Trophoblast cell (in vitro differentiated cells and primary cell): ENCODE measurements at regions not wholly inside any gene's neighbourhood (a gene's known extent, or its start where the extent isn't known, plus 50 kb on each side); places are given as distances from the start of the nearest gene placed in this dataset.

Experiments
- DNase-seq, 2 donors: peaks; one replicate each; pipeline ENCODE4 v3.0.0-alpha.2; 2016
- H2AFZ ChIP-seq: 2 replicates; pipeline ENCODE4 v1.6.1; 2013; ENCODE audit warnings: low read length, moderate library complexity, mild to moderate bottlenecking; ENCODE audit not compliant: insufficient read depth, poor library complexity
- H2AK5ac ChIP-seq: 2 replicates; pipeline ENCODE4 v1.6.1; 2013; ENCODE audit warnings: mild to moderate bottlenecking, low read length
- H2BK120ac ChIP-seq: 2 replicates; pipeline ENCODE4 v1.6.1; 2013; ENCODE audit warnings: low read length, mild to moderate bottlenecking, moderate library complexity; ENCODE audit not compliant: insufficient read depth, poor library complexity
- H2BK12ac ChIP-seq: 2 replicates; pipeline ENCODE4 v1.6.1; 2013; ENCODE audit warnings: mild to moderate bottlenecking, low read length, moderate library complexity
- H2BK5ac ChIP-seq: 2 replicates; pipeline ENCODE4 v1.6.1; 2013; ENCODE audit warnings: low read length, low read depth, moderate library complexity, mild to moderate bottlenecking; ENCODE audit not compliant: poor library complexity
- H3K14ac ChIP-seq: 2 replicates; pipeline ENCODE4 v1.6.1; 2013; ENCODE audit warnings: mild to moderate bottlenecking, low read length
- H3K18ac ChIP-seq: 2 replicates; pipeline ENCODE4 v1.6.1; 2013; ENCODE audit warnings: mild to moderate bottlenecking, low read length
- H3K23ac ChIP-seq: 2 replicates; pipeline ENCODE4 v1.6.1; 2013; ENCODE audit warnings: low read length
- H3K27ac ChIP-seq: 2 replicates; pipeline ENCODE4 v1.5.1; 2013; ENCODE audit warnings: low read depth, mild to moderate bottlenecking, inconsistent platforms, low read length, moderate library complexity
- H3K27me3 ChIP-seq: 2 replicates; pipeline ENCODE4 v1.6.1; 2013; ENCODE audit warnings: inconsistent platforms, mild to moderate bottlenecking, low read length, moderate library complexity; ENCODE audit not compliant: insufficient read depth
- H3K36me3 ChIP-seq, 2 experiments: 1 replicate in 1 of 2; 2 replicates in 1 of 2; pipeline ENCODE4 v1.6.1; 2013; ENCODE audit warnings: low read length in 2 of 2, mild to moderate bottlenecking in 2 of 2, moderate library complexity in 1 of 2; ENCODE audit not compliant: insufficient read depth in 2 of 2, control insufficient read depth in 1 of 2
- H3K4ac ChIP-seq: 2 replicates; pipeline ENCODE4 v1.6.1; 2013; ENCODE audit warnings: low read depth, mild to moderate bottlenecking, low read length, moderate library complexity
- H3K4me1 ChIP-seq, 2 experiments: 1 replicate in 1 of 2; 2 replicates in 1 of 2; pipeline ENCODE4 v1.6.1; 2013; ENCODE audit warnings: low read length in 2 of 2, mild to moderate bottlenecking in 2 of 2, moderate library complexity in 1 of 2; ENCODE audit not compliant: insufficient read depth in 2 of 2, control insufficient read depth in 1 of 2
- H3K4me2 ChIP-seq: 2 replicates; pipeline ENCODE4 v1.6.1; 2013; ENCODE audit warnings: inconsistent platforms, mild to moderate bottlenecking, low read length, moderate library complexity
- H3K4me3 ChIP-seq: 2 replicates; pipeline ENCODE4 v1.5.1; 2013; ENCODE audit warnings: mild to moderate bottlenecking, low read depth, low read length, inconsistent platforms
- H3K79me1 ChIP-seq: one replicate; pipeline ENCODE4 v1.6.1; 2013; ENCODE audit warnings: low read length
- H3K79me2 ChIP-seq: 2 replicates; pipeline ENCODE4 v1.6.1; 2013; ENCODE audit warnings: low read length, mild to moderate bottlenecking; ENCODE audit not compliant: control insufficient read depth, insufficient read depth, poor library complexity
- H3K9ac ChIP-seq: 2 replicates; pipeline ENCODE4 v1.6.1; 2013; ENCODE audit warnings: mild to moderate bottlenecking, low read length
- H3K9me3 ChIP-seq: 2 replicates; pipeline ENCODE4 v1.6.1; 2013; ENCODE audit warnings: low read depth, mild to moderate bottlenecking, control low read depth, inconsistent platforms, low read length; ENCODE audit not compliant: insufficient read depth
- H4K12ac ChIP-seq: 2 replicates; pipeline ENCODE4 v1.6.1; 2013; ENCODE audit warnings: low read depth, mild to moderate bottlenecking, low read length, moderate library complexity
- H4K8ac ChIP-seq: 2 replicates; pipeline ENCODE4 v1.6.1; 2013; ENCODE audit warnings: low read depth, mild to moderate bottlenecking, low read length, moderate library complexity
- H4K91ac ChIP-seq: one replicate; pipeline ENCODE4 v1.6.1; 2013; ENCODE audit warnings: low read depth, mild to moderate bottlenecking, low read length, moderate library complexity
- WGBS: extraction: QIAGEN DNeasy Blood & Tissue Kit; methylation state at CpG from one replicate; pipeline ENCODE4 v1.1.7; 2013; ENCODE audit warnings: missing lambda C conversion rate; ENCODE audit not compliant: insufficient read length, insufficient coverage; ENCODE audit errors: extremely low coverage; 5-methylcytosine and 5-hydroxymethylcytosine counted together

GRCh38 chr5:103409013-103409670 is 150.6 kb downstream of the MACIR start:
- Histone ChIP-seq H2BK12ac (no peak overlapping the region), H2AFZ (no peak overlapping the region), H3K36me3 (no peaks in the 10 kb centered on the region), H3K27ac (peak overlapping the region; percentile 96), H3K14ac (no peak overlapping the region), H2AK5ac (no peak overlapping the region), H3K4me2 (no peak overlapping the region), H3K9ac (no peak overlapping the region), H3K9me3 (no peaks in the 10 kb centered on the region), H3K18ac (no peak overlapping the region), H2BK5ac (no peak overlapping the region), H3K79me2 (peaks cover 10% of the 10 kb centered on the region), H3K4me3 (no peak overlapping the region), H3K27me3 (no peaks in the 10 kb centered on the region), H4K91ac (no peak overlapping the region), H4K12ac (no peak overlapping the region), H2BK120ac (no peak overlapping the region), H3K4me1 (peaks cover 11 to 25% of the 10 kb centered on the region in 2 experiments), H3K4ac (no peak overlapping the region), H3K79me1 (peaks cover 33% of the 10 kb centered on the region), H4K8ac (no peak overlapping the region), H3K23ac (no peak overlapping the region)
- peak; percentile 20 to 76 for DNase-seq

GRCh38 chr5:103408408-103408807 is 149.8 kb downstream of the MACIR start:
- Histone ChIP-seq H3K23ac (no peak overlapping the region), H3K4ac (peak overlapping the region; percentile 47), H3K4me1 (peaks cover 10 to 22% of the 10 kb centered on the region in 2 experiments), H3K4me3 (no peak overlapping the region), H2AFZ (no peak overlapping the region), H3K4me2 (no peak overlapping the region), H3K79me2 (peaks cover 7% of the 10 kb centered on the region), H2BK5ac (peak overlapping the region; percentile 88), H4K8ac (peak overlapping the region; percentile 54), H4K91ac (peak overlapping the region; percentile 99), H2AK5ac (peak overlapping the region; percentile 60), H3K36me3 (no peaks in the 10 kb centered on the region), H3K9me3 (no peaks in the 10 kb centered on the region), H3K18ac (no peak overlapping the region), H3K79me1 (peaks cover 30% of the 10 kb centered on the region), H3K27ac (peak overlapping the region; percentile 77), H4K12ac (no peak overlapping the region), H2BK120ac (peak overlapping the region; percentile 99), H2BK12ac (peak overlapping the region; percentile 88), H3K14ac (peak overlapping the region; percentile 86), H3K27me3 (no peaks in the 10 kb centered on the region), H3K9ac (no peak overlapping the region)
- WGBS = no CpG with 5 or more reads among the region's 2 CpGs
- DNase-seq = no peak

GRCh38 chr5:103407402-103407801 is 148.8 kb downstream of the MACIR start:
- Histone ChIP-seq H4K8ac (peak overlapping the region; percentile 90), H3K4me2 (no peak overlapping the region), H2BK120ac (peak overlapping the region; percentile 88), H3K14ac (peak overlapping the region; percentile 90), H3K27me3 (no peaks in the 10 kb centered on the region), H3K79me2 (peaks cover 6% of the 10 kb centered on the region), H4K12ac (no peak overlapping the region), H3K36me3 (no peaks in the 10 kb centered on the region), H2BK5ac (peak overlapping the region; percentile 98), H3K4me3 (no peak overlapping the region), H2AK5ac (peak overlapping the region; percentile 90), H3K27ac (peak overlapping the region; percentile 86), H3K9ac (no peak overlapping the region), H3K9me3 (no peaks in the 10 kb centered on the region), H3K4ac (peak overlapping the region; percentile 83), H3K18ac (peak overlapping the region; percentile 86), H2BK12ac (peak overlapping the region; percentile 28), H3K23ac (no peak overlapping the region), H4K91ac (peak overlapping the region; percentile 95), H3K4me1 (peaks cover 8 to 23% of the 10 kb centered on the region in 2 experiments), H3K79me1 (peaks cover 27% of the 10 kb centered on the region), H2AFZ (peak overlapping the region; percentile 61)
- DNase-seq = peak; percentile 13 to 64
- no CpG with 5 or more reads among the region's 2 CpGs for WGBS

- Histone ChIP-seq H2BK5ac (no peak overlapping the region), H4K12ac (no peak overlapping the region), H3K4me2 (no peak overlapping the region), H3K14ac (no peak overlapping the region), H2BK120ac (no peak overlapping the region), H3K4me1 (peaks cover 8 to 17% of the 10 kb centered on the region in 2 experiments), H3K18ac (no peak overlapping the region), H3K79me1 (peaks cover 16% of the 10 kb centered on the region), H3K23ac (no peak overlapping the region), H2AFZ (no peak overlapping the region), H3K4ac (no peak overlapping the region), H2AK5ac (no peak overlapping the region), H3K4me3 (no peak overlapping the region), H4K91ac (no peak overlapping the region), H3K27ac (no peak overlapping the region), H3K9ac (no peak overlapping the region), H4K8ac (no peak overlapping the region), H3K36me3 (no peaks in the 10 kb centered on the region), H3K9me3 (no peaks in the 10 kb centered on the region), H3K79me2 (peaks cover 2% of the 10 kb centered on the region), H2BK12ac (no peak overlapping the region), H3K27me3 (no peaks in the 10 kb centered on the region)
- no CpG with 5 or more reads among the region's 1 CpG for WGBS
- no peak for DNase-seq
Measured at GRCh38 chr5:103404483-103404882, 145.9 kb downstream of the MACIR start.
